NCI-H2196 (cell line): ENCODE measurements at regions not wholly inside any gene's neighbourhood (a gene's known extent, or its start where the extent isn't known, plus 50 kb on each side); places are given as distances from the start of the nearest gene placed in this dataset.
"Not testable (repeated sequence)": the region's sequence is repeated elsewhere in the genome, so short reads cannot be mapped to it uniquely, and the experiment has no call there.

ENCODE experiments used
- DNase-seq: peaks from one replicate; lab custom pipeline; 2025; ENCODE audit not compliant: unreplicated experiment; lab: John Stamatoyannopoulos, UW

DNA sequence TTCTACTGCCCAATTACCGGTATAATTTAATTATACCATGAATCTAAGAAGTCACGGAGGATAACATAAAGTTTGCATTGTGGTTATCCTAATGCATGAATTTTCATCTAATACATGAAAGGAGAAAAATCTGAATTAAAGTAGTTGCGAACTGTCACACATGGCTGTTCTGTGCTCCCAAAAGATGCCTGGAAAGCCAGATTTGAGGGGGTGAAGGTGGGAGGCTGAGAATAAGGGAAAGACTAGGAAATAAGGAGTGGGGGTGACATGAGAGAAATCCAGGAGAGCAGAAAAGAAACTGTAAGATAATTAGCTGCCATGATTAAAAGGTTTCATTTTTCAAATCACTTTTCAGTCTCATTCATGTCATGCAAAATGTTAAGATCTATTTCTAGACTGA is 1582.7 kb downstream of the STIM2 start:
- DNase-seq = no peak

DNA sequence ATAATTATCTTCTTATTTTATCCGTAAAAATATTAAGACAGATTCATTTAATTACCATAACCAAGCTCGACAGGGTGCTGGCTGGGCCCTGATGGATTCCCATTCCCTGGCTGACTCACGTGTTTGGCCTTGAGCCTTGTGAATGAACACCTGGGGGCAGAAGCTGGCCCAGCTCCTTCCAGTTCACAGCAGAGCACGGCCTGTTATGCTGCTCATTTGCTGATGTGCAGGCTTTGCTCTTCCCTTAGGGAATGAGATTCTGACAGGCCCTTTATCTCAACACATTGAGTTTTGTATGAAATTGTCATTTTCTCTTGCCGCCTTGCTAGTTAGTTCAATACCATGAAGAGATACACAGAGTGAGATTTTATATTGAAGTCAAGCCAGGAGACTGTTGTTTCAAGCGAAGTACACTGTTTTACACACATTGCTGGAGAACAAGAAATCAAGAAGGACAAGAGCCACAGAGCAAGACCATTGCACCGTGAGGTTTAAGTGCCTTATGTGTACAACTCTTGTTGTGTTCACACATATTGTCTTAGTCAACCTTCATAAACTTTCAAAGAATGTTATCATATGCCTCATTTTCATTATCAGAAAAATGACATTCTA is 1583.3 kb downstream of the STIM2 start:
- no peak for DNase-seq

GRCh38 chr4:28444886-28445496 is 1584.3 kb downstream of the STIM2 start:
- no peak for DNase-seq

- no peak for DNase-seq
These were observed 1588.4 kb downstream of the STIM2 start for GRCh38 chr4:28449085-28449484.

DNA sequence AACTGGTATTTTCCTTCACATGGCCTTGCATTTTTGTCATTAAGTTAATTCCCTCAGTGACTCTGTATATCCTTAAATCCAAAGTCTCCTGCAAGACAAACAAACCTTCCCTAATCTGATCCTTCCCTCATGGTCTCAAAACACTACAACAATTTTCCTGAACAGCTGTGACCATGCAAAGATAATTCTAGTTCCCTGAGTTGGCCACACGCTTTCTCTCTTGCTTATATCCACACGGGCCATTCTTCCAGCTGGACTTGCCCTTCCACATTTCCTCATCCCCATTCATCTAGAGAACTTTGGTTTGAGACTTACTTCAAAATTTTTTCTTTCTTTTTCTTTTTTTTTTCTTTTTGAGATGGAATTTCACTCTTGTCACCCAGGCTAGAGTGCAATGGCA is 1590.7 kb downstream of the STIM2 start:
- no peak for DNase-seq

DNA sequence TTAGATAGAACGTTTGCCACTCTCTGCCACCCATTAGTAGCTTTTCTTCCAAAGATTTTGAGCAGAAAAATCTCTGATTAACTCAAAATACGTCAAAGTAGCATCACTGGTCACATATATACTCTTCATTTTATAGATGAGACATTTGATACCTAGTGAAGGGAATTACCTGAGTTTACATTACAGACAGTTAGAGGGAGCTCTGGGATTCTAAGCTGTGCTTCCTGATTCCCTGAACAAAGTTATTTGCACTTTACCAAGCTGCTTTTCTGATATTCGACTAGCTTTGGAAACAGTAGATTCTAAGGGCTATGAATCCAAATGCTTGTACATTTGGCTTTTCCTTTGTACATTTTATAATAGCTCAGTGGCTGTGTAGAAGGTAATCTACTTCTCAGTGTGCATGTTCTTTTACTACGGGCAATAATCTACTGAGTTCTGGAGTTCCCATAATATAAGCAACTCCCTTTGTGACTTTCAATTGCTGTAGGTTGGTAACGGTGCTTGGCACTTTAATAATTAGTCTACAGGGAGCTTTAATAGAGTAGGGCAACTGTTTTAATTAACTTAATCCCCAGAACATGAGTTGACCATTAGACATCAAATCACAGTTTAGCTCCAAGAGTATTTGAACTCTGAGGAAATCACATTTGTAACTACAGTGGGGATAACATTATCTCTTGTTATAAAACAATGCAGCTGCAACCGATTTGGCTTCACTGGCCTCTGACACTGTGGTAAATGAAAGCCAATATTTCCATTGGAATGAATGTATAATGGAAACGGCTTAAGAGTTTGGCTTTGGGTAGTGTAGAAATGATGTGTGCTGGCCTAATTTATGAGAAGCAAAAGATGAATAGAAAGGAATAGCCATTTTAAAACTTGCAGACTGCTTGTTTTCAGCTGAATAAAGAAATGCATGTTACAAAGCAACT is 1602.4 kb downstream of the STIM2 start:
- no peak for DNase-seq

- no peak for DNase-seq
These were observed 1604.2 kb downstream of the STIM2 start for GRCh38 chr4:28464823-28465222.

- DNase-seq = not testable (repeated sequence)
These were observed 1606.2 kb downstream of the STIM2 start for GRCh38 chr4:28466886-28467285.

- no peak for DNase-seq
These were observed 1608.7 kb downstream of the STIM2 start for GRCh38 chr4:28469387-28469786.

- DNase-seq = no peak
These were observed 1609.2 kb downstream of the STIM2 start for GRCh38 chr4:28469886-28470285.

DNA sequence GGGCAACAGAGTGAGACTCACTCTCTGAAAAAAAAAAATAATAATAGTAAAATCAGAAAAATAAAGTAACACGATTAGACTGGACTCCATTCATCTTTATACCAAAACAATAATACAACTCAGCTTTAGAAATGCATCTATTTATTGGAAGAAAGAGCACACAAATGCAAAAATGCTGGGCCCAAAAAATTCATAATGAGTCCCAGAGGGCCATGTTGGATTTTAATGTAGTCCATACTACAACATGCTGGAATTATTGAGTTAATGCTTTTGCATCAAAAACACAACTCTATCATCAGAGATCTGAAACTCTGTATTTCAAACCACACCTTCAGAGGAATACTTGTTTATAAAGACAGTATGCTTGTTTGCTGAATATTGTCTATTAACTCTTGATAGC is 1614.7 kb downstream of the STIM2 start:
- DNase-seq = no peak

DNA sequence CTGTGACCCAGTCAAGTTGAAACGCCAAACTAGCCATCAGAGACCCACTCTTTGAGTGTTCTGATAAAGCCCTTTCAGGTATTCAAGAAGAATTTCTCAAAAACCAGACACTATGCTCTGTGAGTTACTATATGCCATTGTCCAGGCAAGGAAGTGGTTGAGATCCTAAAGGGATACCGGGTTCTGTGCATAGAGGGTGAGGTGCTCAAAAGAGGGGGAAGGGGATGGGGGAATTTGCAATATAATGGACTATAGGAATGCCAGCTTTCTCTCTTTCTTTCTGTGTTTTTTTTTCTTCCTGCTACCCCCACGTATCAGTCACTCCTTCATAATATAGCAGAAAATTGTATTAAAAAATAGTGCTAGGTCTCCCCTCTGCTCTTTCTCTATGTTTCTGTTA is 1619.0 kb downstream of the STIM2 start:
- DNase-seq = no peak

DNA sequence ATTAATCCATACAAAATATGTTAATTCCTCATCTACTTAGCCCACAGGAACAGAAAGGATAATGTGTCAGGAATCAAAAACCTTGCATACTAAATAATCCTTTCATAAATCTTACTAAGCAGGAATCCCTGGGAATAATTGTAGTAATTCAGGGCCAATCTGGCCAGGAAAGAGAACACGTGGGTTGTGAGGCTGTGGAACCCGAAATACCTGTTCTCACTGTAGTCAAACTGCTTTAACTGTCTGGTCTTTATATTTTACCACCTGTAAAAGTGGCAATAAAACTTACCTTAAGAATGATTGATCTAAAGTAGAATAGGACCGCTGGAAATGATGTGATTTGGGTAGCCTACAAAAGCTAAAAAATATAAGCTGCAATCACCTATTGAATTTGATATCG is 1620.9 kb downstream of the STIM2 start:
- no peak for DNase-seq

DNA sequence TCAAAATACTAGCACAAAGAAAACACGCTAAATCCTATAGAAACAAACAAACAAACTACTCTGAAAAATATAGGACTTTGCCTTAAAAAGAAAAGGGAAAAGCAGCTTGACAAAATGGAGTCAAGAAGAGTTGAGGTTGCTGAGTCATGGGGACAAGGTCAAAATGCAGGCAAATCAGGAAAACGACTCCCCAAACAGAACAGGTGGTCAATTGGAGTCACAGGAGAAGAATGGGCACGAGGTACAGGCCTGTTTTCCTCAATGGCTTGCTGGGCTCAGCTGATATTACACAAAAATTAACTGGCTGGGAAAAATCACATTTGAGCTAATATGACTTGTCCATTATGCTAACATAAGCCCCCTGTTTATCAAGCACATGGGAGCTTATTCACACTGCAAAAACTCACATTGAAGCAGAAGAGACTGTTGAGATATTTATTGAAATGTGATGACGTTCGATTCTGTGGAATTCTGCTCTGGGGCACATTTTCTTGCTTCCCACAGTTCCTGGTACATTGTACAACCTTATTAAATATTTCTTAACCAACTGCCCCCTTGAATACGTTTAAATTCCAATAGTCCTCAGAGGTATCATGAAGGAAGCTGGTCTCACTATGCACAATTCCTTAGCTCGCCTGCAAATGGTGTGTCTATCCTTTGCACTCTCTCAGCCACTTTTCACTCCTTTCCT is 1622.1 kb downstream of the STIM2 start:
- DNase-seq = no peak

- DNase-seq = no peak
These were observed 1627.4 kb downstream of the STIM2 start for GRCh38 chr4:28488021-28488420.

DNA sequence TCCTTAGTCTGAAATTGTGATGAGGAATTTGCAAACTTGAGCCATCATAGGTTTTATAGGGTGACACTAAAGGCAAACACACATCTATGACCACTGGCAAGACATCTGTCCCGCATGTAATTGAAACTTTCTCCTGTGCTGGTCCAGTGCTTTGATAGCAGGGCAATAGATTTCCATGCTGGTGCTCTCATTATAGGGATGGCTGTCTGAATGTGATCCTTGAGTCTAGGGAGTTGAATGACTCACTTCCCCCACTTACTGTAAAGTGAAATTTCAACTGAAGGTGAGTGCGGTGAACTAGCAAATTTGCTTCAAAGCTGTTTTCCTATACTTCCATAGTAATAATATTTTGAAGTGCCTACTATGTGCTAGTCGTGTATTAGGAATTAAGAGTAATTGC is 1630.0 kb downstream of the STIM2 start:
- DNase-seq = no peak

DNA sequence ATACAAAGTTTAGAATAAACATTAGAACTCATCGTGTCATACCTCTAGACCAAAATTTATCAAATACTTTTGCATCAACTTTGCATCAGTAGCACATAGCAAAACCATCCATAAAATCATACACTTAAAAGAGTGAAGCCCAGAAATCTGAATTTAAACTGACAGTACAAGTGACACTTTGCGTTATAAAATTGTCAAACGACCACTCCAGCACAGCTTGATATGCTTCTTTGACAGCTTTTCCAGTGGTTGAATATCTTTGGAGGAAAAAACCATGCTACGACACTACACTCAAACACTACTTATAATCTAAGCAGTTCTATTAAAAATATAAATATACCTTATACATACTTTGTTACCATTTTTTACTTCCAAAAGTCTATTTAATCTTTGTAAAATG is 1644.4 kb downstream of the STIM2 start:
- DNase-seq = no peak

DNA sequence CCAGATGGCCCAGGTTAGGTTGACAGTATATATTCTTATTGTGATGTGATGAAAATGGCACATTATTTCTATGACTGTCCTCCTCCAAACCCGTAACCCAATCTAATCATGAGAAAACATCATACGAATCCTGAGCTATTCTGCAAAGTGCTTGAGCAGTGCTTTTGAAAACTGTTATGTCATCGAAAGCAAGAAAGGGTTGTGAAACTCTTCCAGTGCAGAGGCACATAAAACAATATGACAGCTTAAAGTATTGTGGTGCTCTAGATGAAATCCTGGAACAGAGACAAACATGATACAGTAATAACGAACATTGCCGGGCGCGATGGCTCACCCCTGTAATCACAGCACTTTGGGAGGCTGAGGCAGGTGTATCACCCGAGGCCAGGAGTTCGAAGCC is 1648.0 kb downstream of the STIM2 start:
- no peak for DNase-seq

- not testable (repeated sequence) for DNase-seq
These were observed 1654.1 kb downstream of the STIM2 start for GRCh38 chr4:28514766-28515165.

DNA sequence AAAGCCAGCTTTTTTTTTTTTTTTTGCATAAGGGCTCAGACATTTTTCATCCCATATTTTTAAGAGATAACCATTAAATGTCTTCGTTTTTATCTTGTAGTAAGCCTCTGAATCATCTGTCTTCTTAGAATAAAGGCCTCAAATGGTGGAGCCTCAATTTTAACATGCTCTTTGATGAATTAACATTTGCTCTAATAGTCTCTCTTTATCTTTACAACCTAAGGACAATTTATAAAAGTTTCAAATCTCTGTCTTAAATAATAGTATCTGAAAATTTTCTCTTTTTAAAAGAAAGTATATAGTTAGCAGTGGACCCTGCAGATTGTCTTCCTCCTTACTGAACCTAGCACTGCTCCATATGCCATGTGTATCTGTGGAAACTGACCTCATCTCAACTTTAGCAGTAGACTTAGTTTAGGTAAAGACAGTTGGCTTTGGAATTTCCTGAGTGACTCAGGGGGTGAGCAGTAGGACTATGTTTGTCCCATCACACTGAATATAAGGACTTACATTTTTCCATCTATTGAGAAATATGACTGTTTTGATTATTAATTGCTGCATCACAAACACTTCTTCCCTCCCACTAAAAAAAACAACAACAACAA is 1658.0 kb downstream of the STIM2 start:
- no peak for DNase-seq

GRCh38 chr4:28523681-28524190 is 1663.1 kb downstream of the STIM2 start:
- no peak for DNase-seq
